Calu3 (cell line): ENCODE measurements at regions not wholly inside any gene's neighbourhood (a gene's known extent, or its start where the extent isn't known, plus 50 kb on each side); places are given as distances from the start of the nearest gene placed in this dataset.

Experiments
- BruUV-seq: library from RNA; stranded (reverse); fragments of 400-500 nt; replicated peaks from 2 replicates; lab custom pipeline; 2021; lab: Mats Ljungman, UMichigan
- CTCF ChIA-PET: fragments of 300-600 bp; sonication (Branson Sonifier 250); formaldehyde crosslinking; loops from one replicate; lab custom pipeline; 2022; ENCODE audit warnings: antibody characterized with exemption; lab: Charles Lee
- DNase-seq: peaks from one replicate; pipeline ENCODE4 v3.0.0; 2022
- H3K27ac Mint-ChIP-seq: one replicate; pipeline ENCODE4 v1.8.0; 2022; ENCODE audit warnings: mixed read lengths; ENCODE audit not compliant: unreplicated experiment
- H3K27me3 Mint-ChIP-seq: one replicate; pipeline ENCODE4 v1.8.0; 2022; ENCODE audit warnings: mixed read lengths; ENCODE audit not compliant: unreplicated experiment
- H3K36me3 Mint-ChIP-seq: one replicate; pipeline ENCODE4 v1.8.0; 2022; ENCODE audit warnings: mild to moderate bottlenecking, moderate library complexity, mixed read lengths; ENCODE audit not compliant: insufficient read depth, unreplicated experiment
- H3K4me1 Mint-ChIP-seq: one replicate; pipeline ENCODE4 v1.8.0; 2022; ENCODE audit warnings: mild to moderate bottlenecking, low read depth, mixed read lengths; ENCODE audit not compliant: unreplicated experiment
- H3K4me3 Mint-ChIP-seq: one replicate; pipeline ENCODE4 v1.8.0; 2022; ENCODE audit warnings: mild to moderate bottlenecking, low read depth, moderate library complexity, mixed read lengths; ENCODE audit not compliant: unreplicated experiment
- H3K9me3 Mint-ChIP-seq: one replicate; pipeline ENCODE4 v1.8.0; 2022; ENCODE audit warnings: low read depth, mixed read lengths; ENCODE audit not compliant: unreplicated experiment
- CTCF ChIP-seq: fragments of 200-600 bp; IDR thresholded peaks from one replicate; pipeline ENCODE4 v1.8.0; 2022; ENCODE audit warnings: antibody characterized with exemption; ENCODE audit not compliant: unreplicated experiment
- intact Hi-C: fragments of 100-400 bp; cut with micrococcal nuclease; formaldehyde crosslinking; loops from one replicate; pipeline ENCODE4 v1.10.0; 2022; ENCODE audit not compliant: unreplicated experiment

- no peak overlapping the region for H3K4me3 Mint-ChIP-seq
- CTCF ChIA-PET, result no interaction called here
- no peak for DNase-seq
- TF ChIP-seq CTCF, result no peak
- H3K9me3 Mint-ChIP-seq, result no peaks in the 10 kb centered on the region
- no peaks in the 10 kb centered on the region for H3K27me3 Mint-ChIP-seq
- no peaks in the 10 kb centered on the region for H3K36me3 Mint-ChIP-seq
- intact Hi-C loops, result no loop called here
- H3K4me1 Mint-ChIP-seq, result no peaks in the 10 kb centered on the region
- no TSS peak for BruUV-seq
- no peak overlapping the region for H3K27ac Mint-ChIP-seq
Measured at GRCh38 chr3:106167728-106168127, 298.9 kb upstream of the CBLB start.

GRCh38 chr3:106168962-106169750 lies 300.3 kb upstream of the CBLB start:
- DNase-seq, result no peak
- no peaks in the 10 kb centered on the region for H3K36me3 Mint-ChIP-seq
- CTCF ChIA-PET, result no interaction called here
- no peak overlapping the region for H3K27ac Mint-ChIP-seq
- H3K27me3 Mint-ChIP-seq, result no peaks in the 10 kb centered on the region
- H3K4me3 Mint-ChIP-seq, result no peak overlapping the region
- intact Hi-C loops, result no loop called here
- no TSS peak for BruUV-seq
- no peak for TF ChIP-seq CTCF
- no peaks in the 10 kb centered on the region for H3K9me3 Mint-ChIP-seq
- H3K4me1 Mint-ChIP-seq, result no peaks in the 10 kb centered on the region

GRCh38 chr3:106170636-106171035 lies 301.8 kb upstream of the CBLB start:
- no peak for TF ChIP-seq CTCF
- CTCF ChIA-PET, result no interaction called here
- no TSS peak for BruUV-seq
- H3K27me3 Mint-ChIP-seq, result no peaks in the 10 kb centered on the region
- H3K9me3 Mint-ChIP-seq, result no peaks in the 10 kb centered on the region
- H3K36me3 Mint-ChIP-seq, result no peaks in the 10 kb centered on the region
- no peak for DNase-seq
- H3K4me3 Mint-ChIP-seq, result no peak overlapping the region
- intact Hi-C loops, result no loop called here
- H3K27ac Mint-ChIP-seq, result no peak overlapping the region
- no peaks in the 10 kb centered on the region for H3K4me1 Mint-ChIP-seq

- H3K36me3 Mint-ChIP-seq, result no peaks in the 10 kb centered on the region
- H3K4me1 Mint-ChIP-seq, result no peaks in the 10 kb centered on the region
- no TSS peak for BruUV-seq
- TF ChIP-seq CTCF, result no peak
- no peak overlapping the region for H3K4me3 Mint-ChIP-seq
- CTCF ChIA-PET, result no interaction called here
- no peaks in the 10 kb centered on the region for H3K9me3 Mint-ChIP-seq
- H3K27ac Mint-ChIP-seq, result no peak overlapping the region
- no peak for DNase-seq
- intact Hi-C loops, result no loop called here
- no peaks in the 10 kb centered on the region for H3K27me3 Mint-ChIP-seq
Measured at GRCh38 chr3:106172101-106172500, 303.3 kb upstream of the CBLB start.
